ENCODE measurements at regions not wholly inside any gene's neighbourhood (a gene's known extent, or its start where the extent isn't known, plus 50 kb on each side); places are given as distances from the start of the nearest gene placed in this dataset.

DNA sequence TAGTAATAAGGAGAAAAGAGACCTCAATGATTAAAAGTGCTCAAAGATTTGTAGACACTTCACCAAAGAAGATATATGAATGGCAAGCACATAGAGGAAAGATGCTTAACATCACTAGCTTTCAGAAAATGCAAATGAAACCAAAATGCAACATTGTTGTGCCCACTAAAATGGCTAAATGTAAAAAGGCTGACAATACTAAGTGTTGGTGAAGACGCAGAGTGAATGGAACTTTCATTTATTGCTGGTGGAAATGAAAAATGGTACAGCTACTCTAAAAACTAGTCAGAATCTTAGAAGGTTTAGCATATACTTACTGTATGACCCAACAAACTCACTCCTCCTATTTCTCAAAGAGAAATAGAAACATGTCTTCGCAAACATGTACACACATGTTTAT lies 212.9 kb upstream of the PITRM1 start:
- no peak overlapping the region for H3K4me3 ChIP-seq (ENCODE audit: low read length)
- H3K27me3 ChIP-seq (ENCODE audit: insufficient read depth, low read length, poor library complexity): no peaks in the 10 kb centered on the region
- H3K27ac ChIP-seq (ENCODE audit: low read depth, low read length): no peak overlapping the region
- H2BK5ac ChIP-seq (ENCODE audit: low read length): no peak overlapping the region
- H2BK15ac ChIP-seq (replicated peaks; ENCODE audit: low read depth): no peak overlapping the region
- no peaks in the 10 kb centered on the region for H3K4me1 ChIP-seq (ENCODE audit: control insufficient read depth, low read depth, low read length)
- no peak overlapping the region for H3K4me2 ChIP-seq (ENCODE audit: low read length)
- WGBS (ENCODE audit: extremely low coverage, insufficient coverage, low lambda C conversion rate): no CpG with 5 or more reads among the region's 2 CpGs
- H3K56ac ChIP-seq (ENCODE audit: low read length): no peak overlapping the region
- no peaks in the 10 kb centered on the region for H3K79me1 ChIP-seq (ENCODE audit: low read length)
- no peak overlapping the region for H3K4ac ChIP-seq (ENCODE audit: low read depth, low read length)
- H2BK120ac ChIP-seq (ENCODE audit: low read depth, low read length): no peak overlapping the region
- H3K18ac ChIP-seq (ENCODE audit: low read length): no peak overlapping the region
- no peaks in the 10 kb centered on the region for H3K36me3 ChIP-seq (ENCODE audit: control insufficient read depth, insufficient read depth, low read length)
- no peak for DNase-seq
- no peaks in the 10 kb centered on the region for H3K79me2 ChIP-seq (ENCODE audit: control insufficient read depth, insufficient read depth, low read length)
- H2AK5ac ChIP-seq (ENCODE audit: low read length): no peak overlapping the region
- H4K8ac ChIP-seq (ENCODE audit: low read depth, low read length): no peak overlapping the region
- no peak overlapping the region for H3K9ac ChIP-seq (ENCODE audit: low read length)
- no peak overlapping the region for H3K23ac ChIP-seq (ENCODE audit: low read length)
- no peak overlapping the region for H4K5ac ChIP-seq (ENCODE audit: low read length)

DNA sequence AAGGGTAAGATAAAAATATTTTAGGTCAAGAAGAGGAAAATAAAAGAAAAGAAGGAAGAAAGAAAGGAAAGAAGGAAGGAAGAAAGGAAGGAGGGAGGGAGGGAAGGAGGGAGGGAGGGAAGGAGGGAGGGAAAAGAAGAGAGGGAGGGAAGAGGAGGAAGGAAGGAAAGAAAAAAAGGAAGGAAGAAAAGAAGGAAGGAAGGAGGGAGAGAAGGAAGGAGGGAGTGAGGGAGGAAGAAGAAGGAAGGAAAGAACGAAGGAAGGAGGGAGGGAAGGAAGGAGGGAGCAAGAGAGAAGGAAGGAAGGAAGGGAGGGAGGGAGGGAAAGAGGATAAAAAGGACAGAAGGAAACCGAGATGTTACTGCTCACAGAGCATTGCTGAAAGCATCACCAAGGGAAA lies 209.5 kb upstream of the PITRM1 start:
- H3K79me2 ChIP-seq (ENCODE audit: control insufficient read depth, insufficient read depth, low read length): no peaks in the 10 kb centered on the region
- WGBS (ENCODE audit: extremely low coverage, insufficient coverage, low lambda C conversion rate): no CpG with 5 or more reads among the region's 2 CpGs
- no peak for DNase-seq
- no peak overlapping the region for H2BK15ac ChIP-seq (replicated peaks; ENCODE audit: low read depth)
- H3K4ac ChIP-seq (ENCODE audit: low read depth, low read length): no peak overlapping the region
- H3K4me1 ChIP-seq (ENCODE audit: control insufficient read depth, low read depth, low read length): no peaks in the 10 kb centered on the region
- H3K56ac ChIP-seq (ENCODE audit: low read length): no peak overlapping the region
- H3K79me1 ChIP-seq (ENCODE audit: low read length): no peaks in the 10 kb centered on the region
- no peak overlapping the region for H3K4me3 ChIP-seq (ENCODE audit: low read length)
- H4K5ac ChIP-seq (ENCODE audit: low read length): no peak overlapping the region
- H3K4me2 ChIP-seq (ENCODE audit: low read length): no peak overlapping the region
- H3K36me3 ChIP-seq (ENCODE audit: control insufficient read depth, insufficient read depth, low read length): no peaks in the 10 kb centered on the region
- no peak overlapping the region for H3K27ac ChIP-seq (ENCODE audit: low read depth, low read length)
- H2BK5ac ChIP-seq (ENCODE audit: low read length): no peak overlapping the region
- H3K9ac ChIP-seq (ENCODE audit: low read length): no peak overlapping the region
- H3K27me3 ChIP-seq (ENCODE audit: insufficient read depth, low read length, poor library complexity): no peaks in the 10 kb centered on the region
- no peak overlapping the region for H2AK5ac ChIP-seq (ENCODE audit: low read length)
- H2BK120ac ChIP-seq (ENCODE audit: low read depth, low read length): no peak overlapping the region
- no peak overlapping the region for H4K8ac ChIP-seq (ENCODE audit: low read depth, low read length)
- H3K18ac ChIP-seq (ENCODE audit: low read length): no peak overlapping the region
- no peak overlapping the region for H3K23ac ChIP-seq (ENCODE audit: low read length)

DNA sequence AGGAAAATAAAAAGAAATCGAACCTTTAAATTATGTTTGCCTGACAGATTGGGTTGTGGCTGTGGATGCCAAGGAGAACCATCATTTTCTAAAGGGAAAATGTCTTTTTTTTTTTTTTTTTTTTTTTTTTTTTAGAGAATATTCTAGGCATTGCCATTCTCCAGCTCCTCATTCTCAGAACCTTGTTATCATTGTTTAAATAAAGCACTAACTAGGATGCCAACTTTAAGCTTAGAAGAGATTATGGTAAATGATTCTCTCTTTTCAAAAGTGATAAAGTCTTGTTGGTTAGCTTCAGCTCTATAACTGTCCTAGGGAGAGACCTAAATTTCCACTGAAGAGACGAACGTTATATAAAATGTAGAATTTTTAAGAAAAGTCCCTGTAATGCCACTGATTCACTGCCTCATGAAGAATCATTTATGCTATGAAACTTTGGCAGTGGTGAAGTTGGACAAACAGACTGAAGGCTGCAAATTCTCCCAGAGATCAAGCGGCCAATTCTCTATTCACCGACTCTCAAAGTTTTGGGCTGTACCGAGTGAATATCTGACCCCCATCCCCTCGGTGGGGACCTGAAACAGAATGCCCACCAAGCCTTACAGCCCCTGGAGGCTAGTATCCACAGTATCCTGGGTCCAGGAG lies 207.9 kb upstream of the PITRM1 start:
- no peak overlapping the region for H3K4me3 ChIP-seq (ENCODE audit: low read length)
- H3K36me3 ChIP-seq (ENCODE audit: control insufficient read depth, insufficient read depth, low read length): no peaks in the 10 kb centered on the region
- H3K23ac ChIP-seq (ENCODE audit: low read length): no peak overlapping the region
- no peaks in the 10 kb centered on the region for H3K4me1 ChIP-seq (ENCODE audit: control insufficient read depth, low read depth, low read length)
- H2BK5ac ChIP-seq (ENCODE audit: low read length): no peak overlapping the region
- H2BK120ac ChIP-seq (ENCODE audit: low read depth, low read length): no peak overlapping the region
- no peak overlapping the region for H4K8ac ChIP-seq (ENCODE audit: low read depth, low read length)
- H3K9ac ChIP-seq (ENCODE audit: low read length): no peak overlapping the region
- no peaks in the 10 kb centered on the region for H3K79me1 ChIP-seq (ENCODE audit: low read length)
- H3K79me2 ChIP-seq (ENCODE audit: control insufficient read depth, insufficient read depth, low read length): no peaks in the 10 kb centered on the region
- H3K18ac ChIP-seq (ENCODE audit: low read length): no peak overlapping the region
- H2AK5ac ChIP-seq (ENCODE audit: low read length): no peak overlapping the region
- no peak overlapping the region for H3K56ac ChIP-seq (ENCODE audit: low read length)
- H2BK15ac ChIP-seq (replicated peaks; ENCODE audit: low read depth): no peak overlapping the region
- H3K4me2 ChIP-seq (ENCODE audit: low read length): no peak overlapping the region
- DNase-seq: no peak
- WGBS (ENCODE audit: extremely low coverage, insufficient coverage, low lambda C conversion rate): 100% methylated on average over 1 of the region's 7 CpGs
- no peaks in the 10 kb centered on the region for H3K27me3 ChIP-seq (ENCODE audit: insufficient read depth, low read length, poor library complexity)
- H3K27ac ChIP-seq (ENCODE audit: low read depth, low read length): no peak overlapping the region
- no peak overlapping the region for H4K5ac ChIP-seq (ENCODE audit: low read length)
- no peak overlapping the region for H3K4ac ChIP-seq (ENCODE audit: low read depth, low read length)

DNA sequence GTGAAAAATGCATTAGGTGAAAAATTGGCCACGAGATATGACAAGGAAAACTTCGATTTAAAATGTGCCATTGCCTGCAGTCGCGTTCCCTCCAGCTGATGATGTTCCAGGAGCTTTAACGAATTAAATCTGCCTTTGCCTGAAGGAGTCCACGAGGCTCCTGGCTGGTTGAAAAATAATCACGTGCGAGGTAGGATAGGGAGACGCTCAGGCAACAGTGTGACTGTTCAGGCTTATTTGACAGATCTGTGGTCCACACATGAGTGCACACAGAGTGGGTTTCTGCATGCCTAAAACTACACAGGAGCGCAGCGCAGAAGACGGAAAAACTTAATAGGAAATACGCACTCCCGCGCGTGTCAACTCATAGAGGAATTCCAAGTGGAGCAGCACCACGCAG lies 204.0 kb upstream of the PITRM1 start:
- no CpG with 5 or more reads among the region's 17 CpGs for WGBS (ENCODE audit: extremely low coverage, insufficient coverage, low lambda C conversion rate)
- Histone ChIP-seq H3K79me2 (ENCODE audit: control insufficient read depth, insufficient read depth, low read length) (no peaks in the 10 kb centered on the region), H3K18ac (ENCODE audit: low read length) (no peak overlapping the region), H3K27ac (ENCODE audit: low read depth, low read length) (no peak overlapping the region), H2AK5ac (ENCODE audit: low read length) (no peak overlapping the region), H2BK15ac (replicated peaks; ENCODE audit: low read depth) (no peak overlapping the region), H2BK120ac (ENCODE audit: low read depth, low read length) (no peak overlapping the region), H3K27me3 (ENCODE audit: insufficient read depth, low read length, poor library complexity) (no peaks in the 10 kb centered on the region), H3K9ac (ENCODE audit: low read length) (no peak overlapping the region), H2BK5ac (ENCODE audit: low read length) (no peak overlapping the region), H3K4me1 (ENCODE audit: control insufficient read depth, low read depth, low read length) (no peaks in the 10 kb centered on the region), H3K56ac (ENCODE audit: low read length) (no peak overlapping the region), H3K4ac (ENCODE audit: low read depth, low read length) (no peak overlapping the region), H4K8ac (ENCODE audit: low read depth, low read length) (no peak overlapping the region), H3K23ac (ENCODE audit: low read length) (no peak overlapping the region), H3K79me1 (ENCODE audit: low read length) (no peaks in the 10 kb centered on the region), H3K4me2 (ENCODE audit: low read length) (no peak overlapping the region), H3K36me3 (ENCODE audit: control insufficient read depth, insufficient read depth, low read length) (no peaks in the 10 kb centered on the region), H4K5ac (ENCODE audit: low read length) (no peak overlapping the region), H3K4me3 (ENCODE audit: low read length) (no peak overlapping the region)
- no peak for DNase-seq

DNA sequence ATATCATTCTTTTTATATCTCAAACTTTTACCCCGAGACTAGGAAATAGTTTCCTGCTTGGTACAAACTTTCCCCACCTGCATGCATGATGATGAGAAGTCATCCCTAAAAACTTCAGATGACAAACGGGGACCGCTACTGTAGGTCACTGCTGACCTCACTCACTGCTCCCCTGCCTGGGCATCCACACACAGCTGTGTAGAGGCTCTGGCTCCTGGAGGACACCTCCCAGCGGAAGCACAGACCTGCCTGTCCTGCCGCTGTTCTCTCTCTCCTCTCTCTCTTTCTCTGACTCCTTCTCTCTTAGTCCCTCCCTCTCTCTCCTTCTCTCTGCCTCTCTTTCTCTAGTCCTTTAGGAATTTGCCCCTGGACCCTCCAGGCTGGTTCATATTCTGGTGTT lies 202.9 kb upstream of the PITRM1 start:
- no CpG with 5 or more reads among the region's 5 CpGs for WGBS (ENCODE audit: extremely low coverage, insufficient coverage, low lambda C conversion rate)
- Histone ChIP-seq H3K9ac (ENCODE audit: low read length) (no peak overlapping the region), H3K4me3 (ENCODE audit: low read length) (no peak overlapping the region), H3K27me3 (ENCODE audit: insufficient read depth, low read length, poor library complexity) (no peaks in the 10 kb centered on the region), H2BK120ac (ENCODE audit: low read depth, low read length) (no peak overlapping the region), H3K79me1 (ENCODE audit: low read length) (no peaks in the 10 kb centered on the region), H3K56ac (ENCODE audit: low read length) (no peak overlapping the region), H3K27ac (ENCODE audit: low read depth, low read length) (no peak overlapping the region), H2BK5ac (ENCODE audit: low read length) (no peak overlapping the region), H3K36me3 (ENCODE audit: control insufficient read depth, insufficient read depth, low read length) (no peaks in the 10 kb centered on the region), H3K79me2 (ENCODE audit: control insufficient read depth, insufficient read depth, low read length) (no peaks in the 10 kb centered on the region), H3K23ac (ENCODE audit: low read length) (no peak overlapping the region), H4K8ac (ENCODE audit: low read depth, low read length) (no peak overlapping the region), H3K18ac (ENCODE audit: low read length) (no peak overlapping the region), H3K4me2 (ENCODE audit: low read length) (no peak overlapping the region), H3K4ac (ENCODE audit: low read depth, low read length) (no peak overlapping the region), H2AK5ac (ENCODE audit: low read length) (no peak overlapping the region), H4K5ac (ENCODE audit: low read length) (no peak overlapping the region), H3K4me1 (ENCODE audit: control insufficient read depth, low read depth, low read length) (no peaks in the 10 kb centered on the region), H2BK15ac (replicated peaks; ENCODE audit: low read depth) (no peak overlapping the region)
- no peak for DNase-seq

DNA sequence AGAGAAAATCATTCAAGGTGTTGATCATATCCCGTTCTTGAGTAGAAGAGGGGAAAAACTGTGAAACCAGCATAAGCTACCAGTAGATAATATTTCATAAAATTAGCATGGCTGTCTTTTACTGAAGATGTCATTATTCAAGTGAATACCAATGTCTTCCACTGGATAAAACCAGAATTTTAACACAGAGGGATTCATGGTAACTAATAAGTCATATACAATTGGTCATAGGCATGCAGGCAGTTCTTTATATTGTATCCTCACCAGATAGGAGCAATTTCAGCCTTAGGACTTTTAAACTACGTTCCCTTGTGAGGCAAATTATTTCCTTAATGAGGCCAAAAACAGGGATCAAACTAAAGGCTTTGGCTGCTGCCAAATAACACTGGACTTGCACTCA lies 202.3 kb upstream of the PITRM1 start:
- Histone ChIP-seq H3K9ac (ENCODE audit: low read length) (no peak overlapping the region), H2AK5ac (ENCODE audit: low read length) (no peak overlapping the region), H3K4me1 (ENCODE audit: control insufficient read depth, low read depth, low read length) (no peaks in the 10 kb centered on the region), H4K8ac (ENCODE audit: low read depth, low read length) (no peak overlapping the region), H3K4me3 (ENCODE audit: low read length) (no peak overlapping the region), H3K79me2 (ENCODE audit: control insufficient read depth, insufficient read depth, low read length) (no peaks in the 10 kb centered on the region), H3K36me3 (ENCODE audit: control insufficient read depth, insufficient read depth, low read length) (no peaks in the 10 kb centered on the region), H3K18ac (ENCODE audit: low read length) (no peak overlapping the region), H2BK15ac (replicated peaks; ENCODE audit: low read depth) (no peak overlapping the region), H2BK5ac (ENCODE audit: low read length) (no peak overlapping the region), H3K27me3 (ENCODE audit: insufficient read depth, low read length, poor library complexity) (no peaks in the 10 kb centered on the region), H3K56ac (ENCODE audit: low read length) (no peak overlapping the region), H3K4me2 (ENCODE audit: low read length) (no peak overlapping the region), H4K5ac (ENCODE audit: low read length) (no peak overlapping the region), H3K4ac (ENCODE audit: low read depth, low read length) (no peak overlapping the region), H3K79me1 (ENCODE audit: low read length) (no peaks in the 10 kb centered on the region), H2BK120ac (ENCODE audit: low read depth, low read length) (no peak overlapping the region), H3K27ac (ENCODE audit: low read depth, low read length) (no peak overlapping the region), H3K23ac (ENCODE audit: low read length) (no peak overlapping the region)
- WGBS (ENCODE audit: extremely low coverage, insufficient coverage, low lambda C conversion rate): no CpG with 5 or more reads among the region's 2 CpGs
- no peak for DNase-seq

Measured in mesendoderm (in vitro differentiated cells).